NCI-H524 treated with DMSO at 0.1 percent for 48 hours (cell line): ENCODE measurements at regions not wholly inside any gene's neighbourhood (a gene's known extent, or its start where the extent isn't known, plus 50 kb on each side); places are given as distances from the start of the nearest gene placed in this dataset.
"Not testable (repeated sequence)": the region's sequence is repeated elsewhere in the genome, so short reads cannot be mapped to it uniquely, and the experiment has no call there.

Source experiments
- DNase-seq: peaks from one replicate; lab custom pipeline; 2025; lab: John Stamatoyannopoulos, UW

DNA sequence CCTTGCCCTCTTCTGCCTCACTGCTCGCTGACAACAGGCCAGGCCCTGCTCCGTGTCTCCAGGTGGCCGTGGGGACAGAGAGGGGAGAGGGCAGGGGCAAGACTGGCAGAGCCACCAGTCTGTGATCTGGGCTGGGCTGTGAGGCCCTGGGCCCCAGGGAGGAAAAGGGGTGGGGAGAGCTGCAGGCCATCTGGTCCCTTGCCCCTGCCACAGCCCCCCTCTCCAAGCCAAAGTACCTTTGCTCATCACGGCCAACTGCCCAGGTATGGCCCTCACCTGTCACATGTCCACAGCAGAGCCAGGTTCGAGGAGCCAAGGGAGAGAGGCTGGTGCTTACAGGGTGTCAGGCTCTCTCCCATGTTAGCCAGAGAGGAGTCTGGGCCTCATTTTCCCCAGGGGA lies 91.4 kb upstream of the LHX1 start:
- DNase-seq = no peak

DNA sequence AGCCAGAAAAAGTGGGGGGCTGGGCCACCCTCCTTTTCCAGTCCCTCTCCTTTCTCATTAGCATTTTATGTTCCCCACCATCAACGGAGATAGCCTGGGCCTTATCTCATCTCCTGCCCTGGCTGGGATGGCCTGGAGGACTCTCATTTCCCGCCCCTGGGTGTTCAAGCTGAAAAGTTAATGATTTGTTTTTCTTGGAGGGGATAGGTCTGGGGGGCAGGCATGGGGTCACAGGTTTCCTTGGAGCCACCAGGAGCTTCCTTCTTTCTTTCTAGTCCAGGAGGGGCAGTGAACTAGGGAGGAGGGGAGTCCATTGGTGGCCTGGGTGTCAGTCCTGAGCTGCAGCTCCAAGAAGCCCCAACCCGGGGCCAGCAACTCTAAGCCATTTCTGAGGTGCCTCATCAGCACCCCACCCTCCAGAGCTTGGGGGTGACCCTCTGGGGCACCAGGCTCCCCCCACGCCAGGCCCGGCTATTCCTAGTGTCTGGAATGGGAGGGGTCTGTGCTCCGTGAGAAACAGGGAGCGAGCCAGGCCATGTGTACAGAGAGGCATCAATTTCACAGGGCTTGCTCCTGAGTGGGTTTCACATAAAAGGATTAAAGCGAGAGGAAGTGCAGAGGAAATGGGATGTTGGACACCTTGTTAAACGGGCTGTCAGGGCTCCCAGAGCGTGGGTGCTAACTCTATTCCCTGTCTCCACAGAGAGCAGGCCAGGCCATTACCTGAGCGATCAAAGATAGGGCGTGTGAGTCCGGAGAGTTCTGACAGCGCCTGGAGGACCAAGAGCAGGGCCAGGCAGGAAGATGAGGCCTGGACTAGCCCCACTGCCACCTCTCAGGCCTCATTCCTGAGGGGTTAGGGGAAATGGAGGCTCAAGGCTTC lies 90.6 kb upstream of the LHX1 start:
- DNase-seq = no peak

GRCh38 chr17:36848008-36848902 lies 89.0 kb upstream of the LHX1 start:
- no peak for DNase-seq

DNA sequence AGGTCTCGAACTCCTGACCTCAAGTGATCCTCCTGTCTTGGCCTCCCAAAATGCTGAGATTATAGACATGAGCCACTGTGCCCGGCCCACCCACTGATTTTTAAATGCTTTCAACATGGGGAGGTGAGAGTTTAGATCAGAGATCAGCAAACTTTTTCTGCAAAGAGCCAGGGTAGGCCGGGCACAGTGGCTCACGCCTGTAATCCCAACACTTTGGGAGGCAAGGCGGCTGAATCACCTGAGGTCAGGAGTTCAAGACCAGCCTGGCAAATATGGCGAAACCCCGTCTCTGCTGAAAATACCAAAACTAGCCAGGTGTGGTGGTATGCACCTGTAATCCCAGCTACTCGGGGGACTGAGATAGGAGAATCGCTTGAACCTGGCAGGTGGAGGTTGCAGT lies 88.3 kb upstream of the LHX1 start:
- not testable (repeated sequence) for DNase-seq

- DNase-seq = no peak
Measured at GRCh38 chr17:36849871-36850348, 87.4 kb upstream of the LHX1 start.

DNA sequence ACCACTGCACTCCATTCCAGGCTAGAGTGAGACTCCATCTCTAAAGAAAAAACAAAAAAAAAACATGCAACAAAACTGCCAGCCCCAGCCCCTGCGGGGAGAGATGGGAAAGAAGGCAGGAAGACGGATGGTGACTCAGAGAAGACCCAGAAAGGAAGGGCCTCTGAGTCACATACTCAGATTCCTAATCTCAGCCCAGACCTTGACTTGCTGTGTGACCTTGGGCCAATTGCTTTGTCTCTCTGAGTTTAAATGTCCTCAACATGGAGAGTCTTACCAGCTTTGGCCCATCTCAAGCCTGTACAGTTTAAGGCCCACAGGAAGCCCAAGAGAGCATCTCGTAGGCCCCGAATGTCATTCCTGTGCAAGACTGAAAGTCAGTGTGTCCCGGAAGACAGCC lies 86.5 kb upstream of the LHX1 start:
- DNase-seq = no peak

DNA sequence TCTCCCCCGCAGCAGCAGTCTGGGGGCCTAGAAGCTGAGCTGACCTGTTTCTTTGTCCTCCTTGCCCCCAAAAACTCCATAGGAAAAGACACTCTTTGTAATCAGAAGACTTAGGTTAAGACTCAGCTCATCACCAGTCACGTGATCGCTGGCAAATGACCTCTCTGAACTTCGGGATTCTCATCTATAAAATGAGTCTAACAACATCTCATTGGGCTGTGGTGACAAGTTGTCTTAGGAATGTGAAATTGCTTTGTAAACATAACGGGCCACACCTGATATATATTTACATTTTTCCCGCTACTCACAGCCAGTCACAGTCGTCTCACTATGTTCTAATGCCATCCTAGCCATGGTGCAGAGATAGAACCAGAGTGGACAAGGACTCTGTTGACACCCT lies 86.0 kb upstream of the LHX1 start:
- no peak for DNase-seq

- not testable (repeated sequence) for DNase-seq
Measured at GRCh38 chr17:36852478-36852877, 84.8 kb upstream of the LHX1 start.

- no peak for DNase-seq
Measured at GRCh38 chr17:36854982-36855381, 82.3 kb upstream of the LHX1 start.

DNA sequence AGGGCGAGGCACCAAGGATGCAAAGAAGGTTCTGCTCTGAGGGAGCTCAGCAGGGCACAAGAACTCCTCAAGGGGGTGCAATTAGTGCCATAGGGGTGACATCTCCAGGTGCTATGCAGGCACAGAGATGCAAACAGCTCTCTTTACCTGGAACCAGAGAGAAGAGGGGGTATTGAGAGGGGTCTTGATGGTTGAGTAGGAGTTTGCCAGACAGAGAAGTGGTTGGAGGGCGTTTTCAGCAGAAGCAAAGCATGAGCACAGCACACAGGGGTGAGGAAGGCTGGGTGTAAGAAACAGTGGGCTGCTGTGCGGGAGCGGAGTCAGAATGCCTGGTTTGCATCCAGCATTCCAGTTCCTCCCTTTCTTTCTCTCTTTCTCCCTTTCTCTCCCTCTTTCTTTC lies 81.8 kb upstream of the LHX1 start:
- no peak for DNase-seq

GRCh38 chr17:36856222-36856621 lies 81.1 kb upstream of the LHX1 start:
- no peak for DNase-seq

DNA sequence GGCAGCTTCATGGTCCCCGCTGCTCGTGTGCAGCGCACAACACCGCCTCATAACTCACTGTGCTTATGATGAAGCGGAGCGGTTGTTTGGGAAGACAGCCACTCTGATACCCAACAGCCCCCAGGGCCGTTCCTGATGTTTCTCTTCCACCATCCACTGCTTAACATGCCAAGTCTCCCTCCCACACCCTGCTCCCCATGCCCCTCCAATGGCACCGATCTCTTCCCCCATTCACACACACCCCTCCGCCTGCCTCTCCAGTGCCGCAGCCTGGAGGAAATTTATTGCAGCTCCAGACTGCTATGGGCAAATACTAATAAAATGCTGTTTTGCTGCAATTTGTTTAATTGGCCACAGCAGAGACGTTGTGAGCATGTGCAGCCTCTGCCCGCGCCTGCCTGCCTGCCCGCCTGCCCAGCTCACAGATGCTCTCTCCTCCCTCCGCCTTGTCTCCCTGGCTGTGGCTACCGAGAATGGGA lies 80.3 kb upstream of the LHX1 start:
- no peak for DNase-seq

GRCh38 chr17:36857698-36858097 lies 79.6 kb upstream of the LHX1 start:
- no peak for DNase-seq

DNA sequence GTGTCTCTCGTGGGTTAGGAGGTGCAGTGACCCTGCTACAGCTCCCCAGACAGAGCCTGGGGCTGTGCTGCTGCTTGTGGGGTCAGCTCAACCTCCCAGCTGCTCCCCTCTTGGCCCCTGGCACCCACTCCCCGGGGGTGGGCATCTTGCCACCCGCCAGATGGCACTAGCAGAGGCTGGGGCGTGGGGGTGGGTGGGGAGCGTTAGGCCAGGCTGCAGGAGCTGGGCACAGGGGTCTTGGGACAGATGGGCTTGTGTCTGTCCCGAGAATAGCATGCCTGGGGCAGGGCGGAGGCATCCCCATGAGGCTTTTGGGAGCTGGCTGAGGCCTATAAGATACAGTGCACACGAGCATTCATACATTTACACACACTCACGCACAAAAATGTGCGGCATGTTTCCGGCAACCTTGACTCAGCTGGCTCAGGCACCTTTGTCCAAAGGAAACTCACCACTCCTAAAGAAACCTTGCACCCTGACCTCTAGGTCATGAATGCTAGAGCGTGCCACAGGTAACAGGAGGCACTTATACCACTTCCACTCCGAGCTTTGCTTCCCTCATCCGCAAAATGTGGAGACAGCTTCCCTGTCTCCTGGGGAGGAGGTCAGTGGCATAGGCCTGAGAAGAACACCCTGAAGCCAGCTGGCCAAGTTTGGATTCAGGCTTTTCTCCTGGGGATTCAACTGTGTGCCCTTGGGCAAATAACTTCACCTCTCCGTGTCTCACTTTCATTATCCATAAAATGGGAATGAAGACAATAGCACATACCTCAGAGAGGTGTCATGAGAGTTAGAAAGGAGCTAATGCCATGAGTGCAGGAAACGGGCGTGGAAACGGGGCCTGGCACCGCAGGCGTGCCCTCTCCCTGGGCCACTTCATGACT lies 78.9 kb upstream of the LHX1 start:
- DNase-seq = no peak

GRCh38 chr17:36859003-36859300 lies 78.3 kb upstream of the LHX1 start:
- DNase-seq = no peak

GRCh38 chr17:36859706-36860105 lies 77.6 kb upstream of the LHX1 start:
- no peak for DNase-seq

GRCh38 chr17:36861531-36861930 lies 75.7 kb upstream of the LHX1 start:
- DNase-seq = no peak

DNA sequence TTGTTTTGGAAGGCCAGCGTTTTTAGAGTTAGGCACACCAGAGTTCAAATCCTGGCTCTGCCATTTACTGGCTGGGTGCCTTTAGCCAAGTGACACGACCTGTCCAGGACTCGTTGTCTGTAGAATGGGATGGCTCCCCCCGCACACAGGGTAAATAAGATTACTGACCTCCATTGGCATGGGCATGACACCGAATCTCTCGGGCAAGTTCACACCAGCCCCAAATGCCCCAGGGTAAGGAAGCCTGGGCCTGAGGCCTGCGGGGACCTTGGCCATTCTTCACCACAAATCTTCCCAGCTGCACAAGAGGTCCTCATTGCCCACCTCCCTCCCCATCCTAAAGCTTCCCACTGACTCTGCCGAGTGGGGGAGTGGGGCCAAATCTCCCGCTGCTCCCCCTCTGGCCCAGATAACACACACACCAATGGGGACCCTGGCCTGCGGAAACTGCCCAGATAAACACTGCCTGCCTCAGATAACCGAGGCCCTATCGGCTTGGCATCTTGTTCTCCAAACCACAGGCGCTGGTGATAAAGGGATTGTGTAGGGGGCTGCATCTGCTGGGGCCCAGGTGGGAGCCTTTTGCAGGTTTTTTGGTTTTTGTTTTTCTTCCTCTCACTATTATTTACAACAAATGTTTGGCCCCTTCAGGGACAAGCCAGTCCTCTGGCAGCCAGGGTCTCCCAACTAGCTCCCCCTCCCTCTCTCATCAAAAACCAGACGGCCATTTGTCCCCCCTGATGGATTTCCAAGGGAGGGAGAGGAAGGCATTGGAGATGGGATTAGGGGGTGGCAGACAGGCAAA lies 75.0 kb upstream of the LHX1 start:
- no peak for DNase-seq

- DNase-seq = no peak
Measured at GRCh38 chr17:36863131-36863530, 74.1 kb upstream of the LHX1 start.

- DNase-seq = no peak
Measured at GRCh38 chr17:36863676-36864612, 73.3 kb upstream of the LHX1 start.
